ENCODE measurements at regions not wholly inside any gene's neighbourhood (a gene's known extent, or its start where the extent isn't known, plus 50 kb on each side); places are given as distances from the start of the nearest gene placed in this dataset.

DNA sequence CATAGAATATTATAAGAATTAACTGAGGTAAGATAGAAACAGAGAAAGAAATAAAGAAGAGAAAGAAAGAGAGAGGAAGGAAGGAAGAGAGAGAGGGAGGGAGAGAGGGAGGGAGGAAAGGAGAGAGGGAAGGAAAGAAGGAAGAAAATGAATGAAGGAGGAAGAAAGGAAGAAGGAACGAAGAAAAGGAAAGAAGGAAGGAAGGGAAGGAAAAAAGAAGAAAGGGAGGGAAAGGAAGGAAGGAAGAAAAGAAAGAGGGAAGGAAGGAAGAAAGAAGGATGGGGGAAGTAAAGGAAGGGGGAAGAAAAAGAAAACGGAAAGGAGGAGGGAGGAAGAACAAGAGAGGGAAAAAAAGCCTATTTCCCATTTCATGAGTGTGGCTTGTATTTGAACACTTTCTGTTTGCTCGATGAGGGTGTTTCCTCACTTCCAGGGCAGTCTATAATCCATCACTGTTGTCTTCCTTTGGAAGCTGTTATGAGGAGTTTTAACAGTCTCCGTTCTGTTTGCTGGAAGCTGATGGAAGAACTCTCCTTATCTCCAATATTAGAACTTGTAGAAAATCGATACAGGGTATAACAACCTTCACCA lies 402.4 kb downstream of the TMEM114 start:
- H3K9me3 Mint-ChIP-seq: peaks cover 3 to 7% of the 10 kb centered on the region in 2 donors
- DNase-seq (no peak), ATAC-seq (no peak)
- intact Hi-C loops (cut with micrococcal nuclease): no loop called here
- no peaks in the 10 kb centered on the region for H3K27me3 Mint-ChIP-seq (ENCODE audit: low read depth in 2 of 2)
- Histone ChIP-seq H3K4me1 (ENCODE audit: control insufficient read depth, insufficient read depth, low read length) (no peaks in the 10 kb centered on the region), H3K27me3 (ENCODE audit: control insufficient read depth, insufficient read depth, low read length) (no peaks in the 10 kb centered on the region), H3K27ac (ENCODE audit: low read length) (no peak overlapping the region), H3K9me3 (ENCODE audit: control insufficient read depth, insufficient read depth, low read length) (no peaks in the 10 kb centered on the region), H3K4me3 (ENCODE audit: low read length) (no peak overlapping the region), H3K36me3 (ENCODE audit: control insufficient read depth, insufficient read depth, low read length) (no peaks in the 10 kb centered on the region)
- WGBS (ENCODE audit: insufficient coverage): 68% methylated on average over 2 of the region's 5 CpGs
- TF ChIP-seq, protein P1, sequence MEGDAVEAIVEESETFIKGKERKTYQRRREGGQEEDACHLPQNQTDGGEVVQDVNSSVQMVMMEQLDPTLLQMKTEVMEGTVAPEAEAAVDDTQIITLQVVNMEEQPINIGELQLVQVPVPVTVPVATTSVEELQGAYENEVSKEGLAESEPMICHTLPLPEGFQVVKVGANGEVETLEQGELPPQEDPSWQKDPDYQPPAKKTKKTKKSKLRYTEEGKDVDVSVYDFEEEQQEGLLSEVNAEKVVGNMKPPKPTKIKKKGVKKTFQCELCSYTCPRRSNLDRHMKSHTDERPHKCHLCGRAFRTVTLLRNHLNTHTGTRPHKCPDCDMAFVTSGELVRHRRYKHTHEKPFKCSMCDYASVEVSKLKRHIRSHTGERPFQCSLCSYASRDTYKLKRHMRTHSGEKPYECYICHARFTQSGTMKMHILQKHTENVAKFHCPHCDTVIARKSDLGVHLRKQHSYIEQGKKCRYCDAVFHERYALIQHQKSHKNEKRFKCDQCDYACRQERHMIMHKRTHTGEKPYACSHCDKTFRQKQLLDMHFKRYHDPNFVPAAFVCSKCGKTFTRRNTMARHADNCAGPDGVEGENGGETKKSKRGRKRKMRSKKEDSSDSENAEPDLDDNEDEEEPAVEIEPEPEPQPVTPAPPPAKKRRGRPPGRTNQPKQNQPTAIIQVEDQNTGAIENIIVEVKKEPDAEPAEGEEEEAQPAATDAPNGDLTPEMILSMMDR (IDR thresholded peaks at IDR 0.05): no peak
- H3K36me3 Mint-ChIP-seq: no peaks in the 10 kb centered on the region
- no peaks in the 10 kb centered on the region for H3K4me1 Mint-ChIP-seq
- no peak overlapping the region for H3K4me3 Mint-ChIP-seq
- no peak overlapping the region for H3K27ac Mint-ChIP-seq

DNA sequence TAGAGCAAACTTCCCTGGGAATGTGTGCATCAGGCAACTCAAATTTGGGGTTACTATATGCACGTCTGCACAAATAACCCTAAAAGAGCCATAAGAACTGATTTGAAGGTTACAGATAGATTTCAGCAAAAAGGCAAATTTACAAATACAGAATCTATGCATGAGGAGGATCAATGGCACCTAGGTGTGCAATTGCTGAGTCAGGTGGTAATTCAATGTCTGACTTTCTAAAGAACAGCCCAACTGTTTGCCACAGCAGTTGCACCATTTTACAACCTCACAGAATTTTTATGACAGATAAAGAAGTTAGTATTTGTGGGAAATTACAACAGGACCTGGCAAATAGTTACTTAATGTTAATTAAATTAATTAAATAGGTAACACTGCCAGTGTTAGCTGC lies 405.5 kb downstream of the TMEM114 start:
- Mint-ChIP-seq H3K27me3 (ENCODE audit: low read depth in 2 of 2) (peaks cover 0 to 3% of the 10 kb centered on the region in 2 donors), H3K27ac (no peak overlapping the region), H3K4me3 (no peak overlapping the region), H3K36me3 (no peaks in the 10 kb centered on the region), H3K9me3 (peaks cover 3 to 5% of the 10 kb centered on the region in 2 donors), H3K4me1 (no peaks in the 10 kb centered on the region)
- TF ChIP-seq, protein P1 (IDR thresholded peaks at IDR 0.05): no peak
- no peak for ATAC-seq
- Histone ChIP-seq H3K36me3 (ENCODE audit: control insufficient read depth, insufficient read depth, low read length) (no peaks in the 10 kb centered on the region), H3K4me1 (ENCODE audit: control insufficient read depth, insufficient read depth, low read length) (no peaks in the 10 kb centered on the region), H3K9me3 (ENCODE audit: control insufficient read depth, insufficient read depth, low read length) (no peaks in the 10 kb centered on the region), H3K4me3 (ENCODE audit: low read length) (no peak overlapping the region), H3K27ac (ENCODE audit: low read length) (no peak overlapping the region), H3K27me3 (ENCODE audit: control insufficient read depth, insufficient read depth, low read length) (no peaks in the 10 kb centered on the region)
- DNase-seq: no peak
- WGBS (ENCODE audit: insufficient coverage): 92% methylated on average over 1 of the region's 1 CpG
- intact Hi-C loops (cut with micrococcal nuclease): no loop called here

DNA sequence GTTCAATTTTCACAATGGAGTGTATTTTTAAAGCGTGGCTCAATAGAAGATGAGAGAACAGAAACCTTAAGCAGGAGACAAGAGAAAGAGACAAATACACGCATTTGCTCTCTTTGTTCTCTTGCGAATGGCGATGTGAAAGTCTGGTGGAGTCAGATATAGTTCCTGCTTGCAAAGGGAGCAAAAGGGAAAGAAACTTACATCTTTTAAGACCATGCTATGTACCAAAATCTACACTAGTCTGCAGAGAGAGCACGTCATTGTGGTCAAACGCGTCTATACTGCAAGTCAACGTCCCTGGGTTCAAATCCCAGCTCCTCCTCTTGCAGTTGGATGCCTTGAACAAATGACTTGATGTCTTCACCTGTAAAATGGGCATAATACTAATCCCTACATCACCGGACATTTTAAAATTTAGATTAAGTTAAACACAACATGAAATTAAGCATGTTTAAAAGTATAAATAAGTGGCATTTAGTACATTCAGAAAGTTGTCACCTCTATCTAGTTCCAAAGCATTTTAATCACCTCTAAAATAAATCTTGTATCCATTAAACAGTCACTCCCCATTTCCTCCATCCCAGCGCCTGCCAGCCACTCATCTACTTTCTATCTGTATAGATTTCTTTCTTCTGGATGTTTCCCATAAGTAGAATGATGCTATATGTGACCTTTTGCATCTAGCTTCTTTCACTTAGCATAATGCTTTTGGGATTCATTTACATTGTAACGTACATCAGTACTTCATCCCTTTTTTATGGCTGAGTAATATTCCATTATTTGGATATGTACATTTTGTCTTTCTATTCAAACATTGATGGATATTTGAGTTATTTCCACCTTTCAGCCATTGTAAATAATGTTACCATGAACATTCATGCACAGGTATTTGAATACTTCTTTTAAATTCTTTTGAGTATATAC lies 406.9 kb downstream of the TMEM114 start:
- H3K4me3 ChIP-seq (ENCODE audit: low read length): no peak overlapping the region
- H3K27me3 ChIP-seq (ENCODE audit: control insufficient read depth, insufficient read depth, low read length): no peaks in the 10 kb centered on the region
- no peaks in the 10 kb centered on the region for H3K36me3 ChIP-seq (ENCODE audit: control insufficient read depth, insufficient read depth, low read length)
- Mint-ChIP-seq H3K27ac (no peak overlapping the region), H3K4me1 (no peaks in the 10 kb centered on the region), H3K9me3 (peaks cover 3 to 5% of the 10 kb centered on the region in 2 donors), H3K27me3 (ENCODE audit: low read depth in 2 of 2) (peaks cover 0 to 3% of the 10 kb centered on the region in 2 donors), H3K4me3 (no peak overlapping the region), H3K36me3 (no peaks in the 10 kb centered on the region)
- no peaks in the 10 kb centered on the region for H3K9me3 ChIP-seq (ENCODE audit: control insufficient read depth, insufficient read depth, low read length)
- TF ChIP-seq, protein P1 (IDR thresholded peaks at IDR 0.05): no peak
- no peaks in the 10 kb centered on the region for H3K4me1 ChIP-seq (ENCODE audit: control insufficient read depth, insufficient read depth, low read length)
- intact Hi-C loops (cut with micrococcal nuclease): no loop called here
- H3K27ac ChIP-seq (ENCODE audit: low read length): no peak overlapping the region
- ATAC-seq: no peak
- DNase-seq: no peak
- 14% methylated on average over 9 of the region's 11 CpGs for WGBS (ENCODE audit: insufficient coverage)

Data from natural killer cell (primary cell).